Stomach (tissue), 4 donors: ENCODE measurements at regions not wholly inside any gene's neighbourhood (a gene's known extent, or its start where the extent isn't known, plus 50 kb on each side); places are given as distances from the start of the nearest gene placed in this dataset.

Source experiments
- EP300 ChIP-seq: sonication (generic); formaldehyde crosslinking; IDR thresholded peaks from one replicate; pipeline ENCODE4 v1.6.1; 2017; ENCODE audit warnings: antibody characterized with exemption
- POLR2A ChIP-seq, 4 donors: fragments of 450-650 bp; IDR thresholded peaks; one replicate each; pipeline ENCODE4 v1.6.1; 2016; ENCODE audit warnings: antibody characterized with exemption in 4 of 4, control low read depth in 2 of 4, mild to moderate bottlenecking in 1 of 4, moderate library complexity in 1 of 4
- TF ChIP-seq, protein P1 (sequence below), 7 experiments: fragments of 450-650 bp in 4 of 7; fragments of 200-600 bp in 3 of 7; sonication (generic) in 3 of 7; IDR thresholded peaks; one replicate each; pipeline ENCODE4 v1.5.1; 2016 to 2019; ENCODE audit warnings: antibody characterized with exemption in 7 of 7, control low read depth in 2 of 7, mild to moderate bottlenecking in 1 of 7

DNA sequence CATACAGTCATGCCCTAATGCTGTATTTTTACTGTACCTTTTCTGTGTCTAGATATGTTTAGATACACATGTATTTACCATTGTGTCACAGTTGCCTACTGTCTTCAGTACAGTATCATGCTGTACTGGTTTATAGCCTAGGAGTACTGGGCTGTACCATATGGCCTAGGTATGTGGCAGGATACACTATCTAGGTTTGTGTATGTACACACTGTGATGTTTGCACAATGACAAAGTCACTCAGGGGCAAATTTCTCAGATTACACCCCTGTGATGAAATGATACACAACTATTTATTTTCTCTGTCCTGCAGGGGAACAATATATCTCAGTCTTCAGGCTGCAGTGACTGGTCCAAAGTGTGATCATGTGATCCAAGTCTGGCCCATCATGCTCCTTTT lies 1076.1 kb downstream of the VRK1 start:
- TF ChIP-seq POLR2A (IDR thresholded peaks at IDR 0.05): no peak
- TF ChIP-seq, protein P1, sequence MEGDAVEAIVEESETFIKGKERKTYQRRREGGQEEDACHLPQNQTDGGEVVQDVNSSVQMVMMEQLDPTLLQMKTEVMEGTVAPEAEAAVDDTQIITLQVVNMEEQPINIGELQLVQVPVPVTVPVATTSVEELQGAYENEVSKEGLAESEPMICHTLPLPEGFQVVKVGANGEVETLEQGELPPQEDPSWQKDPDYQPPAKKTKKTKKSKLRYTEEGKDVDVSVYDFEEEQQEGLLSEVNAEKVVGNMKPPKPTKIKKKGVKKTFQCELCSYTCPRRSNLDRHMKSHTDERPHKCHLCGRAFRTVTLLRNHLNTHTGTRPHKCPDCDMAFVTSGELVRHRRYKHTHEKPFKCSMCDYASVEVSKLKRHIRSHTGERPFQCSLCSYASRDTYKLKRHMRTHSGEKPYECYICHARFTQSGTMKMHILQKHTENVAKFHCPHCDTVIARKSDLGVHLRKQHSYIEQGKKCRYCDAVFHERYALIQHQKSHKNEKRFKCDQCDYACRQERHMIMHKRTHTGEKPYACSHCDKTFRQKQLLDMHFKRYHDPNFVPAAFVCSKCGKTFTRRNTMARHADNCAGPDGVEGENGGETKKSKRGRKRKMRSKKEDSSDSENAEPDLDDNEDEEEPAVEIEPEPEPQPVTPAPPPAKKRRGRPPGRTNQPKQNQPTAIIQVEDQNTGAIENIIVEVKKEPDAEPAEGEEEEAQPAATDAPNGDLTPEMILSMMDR (IDR thresholded peaks at IDR 0.05): no peak
- TF ChIP-seq EP300: no peak
